H1 (cell line): ENCODE measurements at regions not wholly inside any gene's neighbourhood (a gene's known extent, or its start where the extent isn't known, plus 50 kb on each side); places are given as distances from the start of the nearest gene placed in this dataset.
A peak's percentile ranks its signal among the peaks of the same experiment; 100 is the strongest.

Source experiments
- CTCF ChIA-PET: fragments of 300-600 bp; sonication (Branson Sonifier 250); formaldehyde crosslinking; loops from one replicate; lab custom pipeline; 2021; ENCODE audit not compliant: partially characterized antibody; lab: Charles Lee
- POLR2A ChIA-PET: fragments of 300-600 bp; sonication (Branson Sonifier 250); formaldehyde crosslinking; loops from one replicate; lab custom pipeline; 2021; ENCODE audit warnings: inconsistent platforms; ENCODE audit not compliant: partially characterized antibody; lab: Charles Lee
- DNase-seq, 2 experiments: peaks; one replicate each; pipeline versions ENCODE4 v3.0.0 to v3.0.0-alpha.2; 2010 to 2022; ENCODE audit warnings: low spot score in 2 of 2, low read depth in 1 of 2, mixed read lengths in 1 of 2
- FAIRE-seq: peaks from 2 replicates; lab custom pipeline; 2011; peaks lifted over from hg19 to GRCh38; lab: Jason Lieb, UNC
- H2AFZ ChIP-seq: 2 replicates; pipeline ENCODE4 v1.8.1; 2012; ENCODE audit warnings: low read length, inconsistent platforms
- H2AK5ac ChIP-seq: 2 replicates; pipeline ENCODE4 v1.6.1; 2013; ENCODE audit warnings: low read depth, low read length
- H2BK120ac ChIP-seq: replicated peaks from 2 replicates; pipeline ENCODE3; 2013; ENCODE audit warnings: low read depth, low read length, inconsistent platforms
- H2BK12ac ChIP-seq: 2 replicates; pipeline ENCODE4 v1.6.1; 2013; ENCODE audit warnings: low read depth, low read length
- H2BK15ac ChIP-seq: 2 replicates; pipeline ENCODE4 v1.6.1; 2013; ENCODE audit warnings: low read length
- H2BK20ac ChIP-seq: 2 replicates; pipeline ENCODE4 v1.6.1; 2013; ENCODE audit warnings: low read length
- H2BK5ac ChIP-seq: 2 replicates; pipeline ENCODE4 v1.6.1; 2013; ENCODE audit warnings: low read depth, low read length
- H3K14ac ChIP-seq: 2 replicates; pipeline ENCODE4 v1.6.1; 2013; ENCODE audit warnings: inconsistent platforms; ENCODE audit not compliant: insufficient read length
- H3K18ac ChIP-seq: 2 replicates; pipeline ENCODE4 v1.6.1; 2013; ENCODE audit warnings: low read length; ENCODE audit errors: extremely low read depth
- H3K23ac ChIP-seq: 2 replicates; pipeline ENCODE4 v1.6.1; 2013; ENCODE audit warnings: inconsistent platforms; ENCODE audit not compliant: insufficient read length
- H3K23me2 ChIP-seq: 2 replicates; pipeline ENCODE4 v1.6.1; 2013; ENCODE audit warnings: low read depth, low read length
- H3K27ac ChIP-seq: 2 replicates; pipeline ENCODE4 v1.6.1; 2011; ENCODE audit warnings: low read depth, low read length, inconsistent platforms
- H3K27me3 ChIP-seq, 4 experiments: replicated peaks in 1 of 4; 1 replicate in 1 of 4; 2 replicates in 3 of 4; pipeline versions ENCODE4 v1.6.1 to v1.8.1; 2011 to 2013; ENCODE audit warnings: low read length in 3 of 4, mild to moderate bottlenecking in 3 of 4, inconsistent platforms in 2 of 4, mixed read lengths in 2 of 4, moderate library complexity in 1 of 4; ENCODE audit not compliant: control insufficient read depth in 3 of 4, insufficient read depth in 3 of 4; ENCODE audit errors: extremely low read depth in 1 of 4
- H3K36me3 ChIP-seq, 4 experiments: 2 replicates each; pipeline versions ENCODE4 v1.6.1 to v1.8.1; 2011 to 2013; ENCODE audit warnings: mild to moderate bottlenecking in 4 of 4, low read length in 3 of 4, moderate library complexity in 2 of 4, control low read depth in 1 of 4, inconsistent platforms in 1 of 4; ENCODE audit not compliant: insufficient read depth in 4 of 4, control insufficient read depth in 2 of 4
- H3K4ac ChIP-seq: replicated peaks from 2 replicates; pipeline ENCODE3; 2013; ENCODE audit warnings: low read length, low read depth, mixed read lengths, inconsistent platforms; ENCODE audit not compliant: insufficient read length
- H3K4me1 ChIP-seq, 4 experiments: replicated peaks in 1 of 4; 1 replicate in 1 of 4; 2 replicates in 3 of 4; pipeline versions ENCODE4 v1.6.1 to v1.8.1; 2011 to 2013; ENCODE audit warnings: low read length in 3 of 4, inconsistent platforms in 2 of 4, mixed read lengths in 1 of 4; ENCODE audit not compliant: insufficient read depth in 4 of 4, control insufficient read depth in 3 of 4
- H3K4me2 ChIP-seq, 2 experiments: 2 replicates each; pipeline versions ENCODE4 v1.6.1 to v1.8.1; 2011 to 2013; ENCODE audit warnings: low read depth in 2 of 2, low read length in 2 of 2, control low read depth in 1 of 2, inconsistent platforms in 1 of 2, mild to moderate bottlenecking in 1 of 2; ENCODE audit not compliant: insufficient read depth in 1 of 2
- H3K4me3 ChIP-seq, 4 experiments: fragments of 200-600, 300-600 bp in 1 of 4; sonication (generic), shearing (Covaris generic), sonication (Bioruptor Twin) in 1 of 4; 2 replicates each; pipeline versions ENCODE4 v1.5.1 to v1.8.1; 2011 to 2016; ENCODE audit warnings: low read length in 4 of 4, low read depth in 3 of 4, control low read depth in 2 of 4, inconsistent platforms in 2 of 4, mild to moderate bottlenecking in 2 of 4, mixed read lengths in 1 of 4, moderate library complexity in 1 of 4; ENCODE audit not compliant: insufficient read depth in 2 of 4; ENCODE audit errors: extremely low read depth in 1 of 4
- H3K56ac ChIP-seq: replicated peaks from 2 replicates; pipeline ENCODE3; 2013; ENCODE audit warnings: low read depth, mild to moderate bottlenecking, mixed read lengths, low read length, inconsistent platforms; ENCODE audit not compliant: insufficient read length
- H3K79me1 ChIP-seq: 2 replicates; pipeline ENCODE4 v1.6.1; 2013; ENCODE audit warnings: low read depth, low read length, control low read depth
- H3K79me2 ChIP-seq, 2 experiments: 2 replicates each; pipeline versions ENCODE4 v1.6.1 to v1.8.1; 2012 to 2013; ENCODE audit warnings: low read length in 2 of 2, mild to moderate bottlenecking in 2 of 2, inconsistent platforms in 1 of 2; ENCODE audit not compliant: insufficient read depth in 2 of 2, control insufficient read depth in 1 of 2
- H3K9ac ChIP-seq, 4 experiments: replicated peaks in 1 of 4; 1 replicate in 1 of 4; 2 replicates in 3 of 4; pipeline versions ENCODE4 v1.6.1 to v1.8.1; 2011 to 2013; ENCODE audit warnings: low read depth in 3 of 4, low read length in 3 of 4, control low read depth in 2 of 4, mild to moderate bottlenecking in 2 of 4, moderate library complexity in 2 of 4, inconsistent platforms in 1 of 4; ENCODE audit errors: extremely low read depth in 1 of 4
- H3K9me3 ChIP-seq, 2 experiments: 2 replicates each; pipeline versions ENCODE4 v1.6.1 to v1.8.1; 2012 to 2013; ENCODE audit warnings: mild to moderate bottlenecking in 2 of 2, moderate library complexity in 2 of 2, control low read depth in 1 of 2, inconsistent platforms in 1 of 2, low read depth in 1 of 2, low read length in 1 of 2, mixed read lengths in 1 of 2; ENCODE audit not compliant: insufficient read depth in 2 of 2
- H4K20me1 ChIP-seq, 2 experiments: replicated peaks in 1 of 2; 2 replicates each; pipeline versions ENCODE3 to v1.8.1; 2011 to 2013; ENCODE audit warnings: inconsistent platforms in 2 of 2, low read length in 2 of 2, mild to moderate bottlenecking in 1 of 2; ENCODE audit not compliant: insufficient read depth in 2 of 2, control insufficient read depth in 1 of 2
- H4K5ac ChIP-seq: 2 replicates; pipeline ENCODE4 v1.6.1; 2013; ENCODE audit warnings: low read length, low read depth, mixed read lengths, inconsistent platforms; ENCODE audit not compliant: insufficient read length
- H4K8ac ChIP-seq: 2 replicates; pipeline ENCODE4 v1.8.0; 2013; ENCODE audit warnings: mild to moderate bottlenecking, moderate library complexity, low read length, inconsistent platforms; ENCODE audit not compliant: insufficient read depth; ENCODE audit errors: extremely low read depth
- H4K91ac ChIP-seq: replicated peaks from 2 replicates; pipeline ENCODE3; 2013; ENCODE audit warnings: low read length, mixed read lengths, inconsistent platforms; ENCODE audit not compliant: insufficient read length
- BACH1 ChIP-seq: IDR thresholded peaks from 2 replicates; pipeline ENCODE4 v1.6.1; 2012; ENCODE audit warnings: low read length, improper control_type of control experiment
- CBX8 ChIP-seq: fragments of 300-800, 300-1000 bp; sonication (generic); IDR thresholded peaks from 2 replicates; pipeline ENCODE4 v1.7.1; 2016; ENCODE audit warnings: low read depth, low read length, borderline replicate concordance
- CTCF ChIP-seq, 3 experiments: IDR thresholded peaks; 1 replicate in 2 of 3; 2 replicates in 1 of 3; pipeline versions ENCODE4 v1.5.1 to v1.6.1; 2011; ENCODE audit warnings: low read length in 3 of 3, mild to moderate bottlenecking in 3 of 3, inconsistent platforms in 2 of 3, low read depth in 1 of 3, moderate library complexity in 1 of 3; ENCODE audit not compliant: insufficient read depth in 1 of 3; ENCODE audit errors: control extremely low read depth in 1 of 3
- RXRA ChIP-seq: IDR thresholded peaks from 2 replicates; pipeline ENCODE4 v1.6.1; 2011; ENCODE audit warnings: low read depth, mild to moderate bottlenecking, low read length, moderate library complexity; ENCODE audit not compliant: insufficient read depth
- SP4 ChIP-seq: IDR thresholded peaks from 2 replicates; pipeline ENCODE4 v1.6.1; 2012; ENCODE audit warnings: low read length, inconsistent platforms
- YY1 ChIP-seq: IDR thresholded peaks from 2 replicates; pipeline ENCODE4 v1.6.1; 2011; ENCODE audit warnings: low read depth, mild to moderate bottlenecking, low read length
- WGBS, 2 experiments: shearing (Covaris generic) in 1 of 2; methylation state at CpG; one replicate each; pipeline versions ENCODE4 v1.1.6 to v1.1.7; 2013 to 2015; ENCODE audit warnings: low lambda C conversion rate in 2 of 2, mixed read lengths in 2 of 2, inconsistent platforms in 1 of 2, low coverage in 1 of 2, missing lambda C conversion rate in 1 of 2; ENCODE audit not compliant: insufficient replicate concordance in 2 of 2, insufficient coverage in 1 of 2, insufficient read length in 1 of 2; ENCODE audit errors: extremely low coverage in 1 of 2, missing lambda C conversion rate in 1 of 2; 5-methylcytosine and 5-hydroxymethylcytosine counted together
- TF ChIP-seq, protein P1 (sequence below): IDR thresholded peaks from 2 replicates; pipeline ENCODE4 v1.6.1; 2012; ENCODE audit warnings: low read length, inconsistent platforms

- Histone ChIP-seq H2AFZ (no peak overlapping the region; the same call in 1 of the 2 replicates), H3K79me2 (no peaks in the 10 kb centered on the region), H3K79me1 (no peaks in the 10 kb centered on the region), H3K27ac (no peak overlapping the region), H3K4me3 (no peak overlapping the region), H4K8ac (no peak overlapping the region), H4K5ac (no peak overlapping the region), H3K9ac (no peak overlapping the region), H2BK20ac (0 out of 2 replicates have a peak overlapping the region, but pooled peaks have one; percentile 9), H3K36me3 (no peaks in the 10 kb centered on the region), H3K4me2 (no peak overlapping the region), H3K23me2 (no peaks in the 10 kb centered on the region), H2BK5ac (no peak overlapping the region), H2BK15ac (no peak overlapping the region), H3K4ac (no peak overlapping the region), H2BK12ac (0 out of 2 replicates have a peak overlapping the region, but pooled peaks have one; percentile 53), H3K23ac (no peak overlapping the region), H3K27me3 (no peaks in the 10 kb centered on the region), H2BK120ac (no peak overlapping the region), H3K9me3 (no peaks in the 10 kb centered on the region), H3K14ac (no peak overlapping the region), H3K56ac (no peak overlapping the region), H4K20me1 (no peaks in the 10 kb centered on the region), H3K18ac (peak overlapping the region; percentile 62; the same call in 1 of the 2 replicates), H2AK5ac (peak overlapping the region; percentile 1; the same call in 1 of the 2 replicates), H4K91ac (no peak overlapping the region), H3K4me1 (peaks cover 0 to 5% (median 0%) of the 10 kb centered on the region in 4 experiments; a peak in 2 of 7 replicates)
- 86% methylated on average over 5 of the region's 5 CpGs; no CpG with 5 or more reads in 1 of the 2 experiments for WGBS, 2 experiments
- ChIA-PET CTCF (interaction anchor here (0.6 to 2.2 kb wide), 31 partner anchors 9 to 635 kb away, joined by 3 to 10 read pairs (median 4); no protein-coding TSS in a partner anchor), POLR2A (interaction anchor here (0.6 to 1.1 kb wide), 2 partner anchors 22 to 608 kb away, joined by 3 read pairs; partner anchors contain the start of gene RPL37A)
- DNase-seq (peak in 1 of 2 experiments; percentile 30), FAIRE-seq (no peak)
- TF ChIP-seq YY1 (no peak), CBX8 (no peak), BACH1 (no peak), SP4 (no peak), CTCF (IDR thresholded peaks at IDR 0.05; ENCODE audit: control extremely low read depth in 1 of 3, insufficient read depth in 1 of 3, low read depth in 1 of 3, low read length in 3 of 3) (no peak), RXRA (no peak)
- TF ChIP-seq, protein P1, sequence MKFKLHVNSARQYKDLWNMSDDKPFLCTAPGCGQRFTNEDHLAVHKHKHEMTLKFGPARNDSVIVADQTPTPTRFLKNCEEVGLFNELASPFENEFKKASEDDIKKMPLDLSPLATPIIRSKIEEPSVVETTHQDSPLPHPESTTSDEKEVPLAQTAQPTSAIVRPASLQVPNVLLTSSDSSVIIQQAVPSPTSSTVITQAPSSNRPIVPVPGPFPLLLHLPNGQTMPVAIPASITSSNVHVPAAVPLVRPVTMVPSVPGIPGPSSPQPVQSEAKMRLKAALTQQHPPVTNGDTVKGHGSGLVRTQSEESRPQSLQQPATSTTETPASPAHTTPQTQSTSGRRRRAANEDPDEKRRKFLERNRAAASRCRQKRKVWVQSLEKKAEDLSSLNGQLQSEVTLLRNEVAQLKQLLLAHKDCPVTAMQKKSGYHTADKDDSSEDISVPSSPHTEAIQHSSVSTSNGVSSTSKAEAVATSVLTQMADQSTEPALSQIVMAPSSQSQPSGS: no peak
These were observed 246.1 kb upstream of the TNP1 start for GRCh38 chr2:217105733-217106649.
